ENCODE measurements at regions not wholly inside any gene's neighbourhood (a gene's known extent, or its start where the extent isn't known, plus 50 kb on each side); places are given as distances from the start of the nearest gene placed in this dataset.

DNA sequence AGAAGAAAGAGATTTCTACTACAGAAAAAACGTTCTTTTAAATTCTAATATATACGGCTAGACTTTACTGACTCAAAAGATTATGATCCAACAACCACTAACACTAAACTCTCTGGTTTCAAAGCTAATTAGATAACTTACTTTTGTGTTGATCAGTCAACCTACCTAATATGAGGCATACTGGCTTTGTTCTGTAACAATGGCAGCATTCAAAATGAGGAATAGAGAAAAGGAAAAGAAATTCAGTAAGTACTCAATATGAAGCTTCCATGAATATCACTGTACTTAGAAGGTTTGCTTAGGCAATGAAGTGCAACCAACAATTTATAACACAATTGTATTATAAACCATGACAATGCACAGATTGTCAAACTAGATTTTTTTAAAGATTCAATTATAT lies 430.5 kb upstream of the PMFBP1 start:
- H3K27me3 ChIP-seq: no peaks in the 10 kb centered on the region
- H3K27ac ChIP-seq: no peak overlapping the region
- DNase-seq (no peak), ATAC-seq (no peak)
- in situ Hi-C loops (cut with MboI; ENCODE audit: low sequenced_read_pairs in 4 of 4) (no loop called here), intact Hi-C loops (cut with DNase I; ENCODE audit: low total_unique reads) (no loop called here)
- no peak for TF ChIP-seq POLR2A (IDR thresholded peaks at IDR 0.05)
- TF ChIP-seq, protein P1, sequence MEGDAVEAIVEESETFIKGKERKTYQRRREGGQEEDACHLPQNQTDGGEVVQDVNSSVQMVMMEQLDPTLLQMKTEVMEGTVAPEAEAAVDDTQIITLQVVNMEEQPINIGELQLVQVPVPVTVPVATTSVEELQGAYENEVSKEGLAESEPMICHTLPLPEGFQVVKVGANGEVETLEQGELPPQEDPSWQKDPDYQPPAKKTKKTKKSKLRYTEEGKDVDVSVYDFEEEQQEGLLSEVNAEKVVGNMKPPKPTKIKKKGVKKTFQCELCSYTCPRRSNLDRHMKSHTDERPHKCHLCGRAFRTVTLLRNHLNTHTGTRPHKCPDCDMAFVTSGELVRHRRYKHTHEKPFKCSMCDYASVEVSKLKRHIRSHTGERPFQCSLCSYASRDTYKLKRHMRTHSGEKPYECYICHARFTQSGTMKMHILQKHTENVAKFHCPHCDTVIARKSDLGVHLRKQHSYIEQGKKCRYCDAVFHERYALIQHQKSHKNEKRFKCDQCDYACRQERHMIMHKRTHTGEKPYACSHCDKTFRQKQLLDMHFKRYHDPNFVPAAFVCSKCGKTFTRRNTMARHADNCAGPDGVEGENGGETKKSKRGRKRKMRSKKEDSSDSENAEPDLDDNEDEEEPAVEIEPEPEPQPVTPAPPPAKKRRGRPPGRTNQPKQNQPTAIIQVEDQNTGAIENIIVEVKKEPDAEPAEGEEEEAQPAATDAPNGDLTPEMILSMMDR (IDR thresholded peaks at IDR 0.05 in 4 of 5, conservative IDR thresholded peaks at IDR 0.05 in 1 of 5): no peak
- H3K4me1 ChIP-seq: no peaks in the 10 kb centered on the region
- H3K9me3 ChIP-seq: no peaks in the 10 kb centered on the region
- no peaks in the 10 kb centered on the region for H3K36me3 ChIP-seq
- no peak overlapping the region for H3K4me3 ChIP-seq

DNA sequence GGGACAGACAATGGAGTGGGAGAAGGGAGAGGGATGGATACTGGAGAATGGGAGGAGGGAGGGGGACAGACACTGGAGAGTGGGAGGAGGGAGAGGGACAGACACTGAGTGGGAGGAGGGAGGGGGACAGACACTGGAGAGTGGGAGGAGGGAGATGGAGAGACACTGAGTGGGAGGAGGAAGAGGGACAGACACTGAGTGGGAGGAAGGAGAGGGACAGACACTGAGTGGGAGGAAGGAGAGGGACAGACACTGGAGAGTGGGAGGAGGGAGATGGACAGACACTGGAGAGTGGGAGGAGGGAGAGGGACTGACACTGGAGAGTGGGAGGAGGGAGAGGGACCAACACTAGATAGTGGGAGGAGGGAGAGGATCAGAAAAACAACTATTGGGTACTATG lies 426.7 kb upstream of the PMFBP1 start:
- DNase-seq: no peak
- Histone ChIP-seq H3K4me3 (no peak overlapping the region), H3K27me3 (no peaks in the 10 kb centered on the region), H3K36me3 (no peaks in the 10 kb centered on the region), H3K9me3 (no peaks in the 10 kb centered on the region), H3K4me1 (no peaks in the 10 kb centered on the region), H3K27ac (no peak overlapping the region)
- intact Hi-C loops (cut with DNase I; ENCODE audit: low total_unique reads): no loop called here
- in situ Hi-C loops (cut with MboI; ENCODE audit: low sequenced_read_pairs in 4 of 4): no loop called here
- no peak for ATAC-seq
- no peak for TF ChIP-seq POLR2A (IDR thresholded peaks at IDR 0.05)
- TF ChIP-seq, protein P1 (IDR thresholded peaks at IDR 0.05 in 4 of 5, conservative IDR thresholded peaks at IDR 0.05 in 1 of 5): no peak

DNA sequence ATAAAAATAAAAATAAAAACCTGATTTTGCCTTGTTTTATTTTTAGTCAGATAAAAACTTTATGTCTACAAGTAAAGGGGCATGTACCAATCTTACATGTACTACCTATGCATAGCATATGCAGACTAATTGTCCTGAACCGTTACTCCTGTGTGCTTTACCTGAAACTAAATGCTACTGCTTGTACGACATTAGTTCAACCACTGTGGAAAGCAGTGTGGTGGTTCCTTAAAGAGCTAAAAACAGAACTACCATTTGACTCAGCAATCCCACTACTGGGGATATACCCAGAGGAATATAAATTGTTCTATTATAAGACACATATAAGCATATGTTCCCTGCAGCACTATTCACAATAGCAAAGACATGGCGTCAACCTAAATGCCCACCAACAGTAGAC lies 426.0 kb upstream of the PMFBP1 start:
- in situ Hi-C loops (cut with MboI; ENCODE audit: low sequenced_read_pairs in 4 of 4): no loop called here
- Histone ChIP-seq H3K9me3 (no peaks in the 10 kb centered on the region), H3K36me3 (no peaks in the 10 kb centered on the region), H3K27ac (no peak overlapping the region), H3K4me3 (no peak overlapping the region), H3K4me1 (no peaks in the 10 kb centered on the region), H3K27me3 (no peaks in the 10 kb centered on the region)
- ATAC-seq (no peak), DNase-seq (no peak)
- intact Hi-C loops (cut with DNase I; ENCODE audit: low total_unique reads): no loop called here
- TF ChIP-seq, protein P1 (IDR thresholded peaks at IDR 0.05 in 4 of 5, conservative IDR thresholded peaks at IDR 0.05 in 1 of 5): no peak
- TF ChIP-seq POLR2A (IDR thresholded peaks at IDR 0.05): no peak

DNA sequence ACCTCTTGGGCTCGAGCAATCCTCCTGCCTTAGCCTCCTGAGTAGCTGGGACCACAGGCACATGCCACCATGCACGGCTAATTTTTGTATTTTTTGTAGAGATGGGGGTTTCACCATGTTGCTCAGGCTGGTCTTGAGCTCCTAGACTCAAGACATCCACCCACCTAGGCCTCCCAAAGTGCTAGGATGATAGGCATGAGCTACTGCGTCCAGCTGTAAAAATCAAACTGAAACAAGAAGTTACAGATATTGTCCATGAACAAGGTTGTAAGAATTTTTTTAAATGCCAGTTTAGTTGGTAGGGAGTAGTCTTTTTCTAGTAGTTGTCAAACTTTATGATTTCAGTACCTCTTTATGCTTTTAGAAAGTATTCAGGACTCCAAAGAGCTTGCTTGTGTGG lies 424.4 kb upstream of the PMFBP1 start:
- no peak for DNase-seq
- H3K36me3 ChIP-seq: no peaks in the 10 kb centered on the region
- intact Hi-C loops (cut with DNase I; ENCODE audit: low total_unique reads) (no loop called here), in situ Hi-C loops (cut with MboI; ENCODE audit: low sequenced_read_pairs in 4 of 4) (no loop called here)
- no peaks in the 10 kb centered on the region for H3K4me1 ChIP-seq
- no peak for TF ChIP-seq POLR2A (IDR thresholded peaks at IDR 0.05)
- no peak overlapping the region for H3K27ac ChIP-seq
- H3K4me3 ChIP-seq: no peak overlapping the region
- no peak for ATAC-seq
- no peaks in the 10 kb centered on the region for H3K9me3 ChIP-seq
- no peaks in the 10 kb centered on the region for H3K27me3 ChIP-seq

DNA sequence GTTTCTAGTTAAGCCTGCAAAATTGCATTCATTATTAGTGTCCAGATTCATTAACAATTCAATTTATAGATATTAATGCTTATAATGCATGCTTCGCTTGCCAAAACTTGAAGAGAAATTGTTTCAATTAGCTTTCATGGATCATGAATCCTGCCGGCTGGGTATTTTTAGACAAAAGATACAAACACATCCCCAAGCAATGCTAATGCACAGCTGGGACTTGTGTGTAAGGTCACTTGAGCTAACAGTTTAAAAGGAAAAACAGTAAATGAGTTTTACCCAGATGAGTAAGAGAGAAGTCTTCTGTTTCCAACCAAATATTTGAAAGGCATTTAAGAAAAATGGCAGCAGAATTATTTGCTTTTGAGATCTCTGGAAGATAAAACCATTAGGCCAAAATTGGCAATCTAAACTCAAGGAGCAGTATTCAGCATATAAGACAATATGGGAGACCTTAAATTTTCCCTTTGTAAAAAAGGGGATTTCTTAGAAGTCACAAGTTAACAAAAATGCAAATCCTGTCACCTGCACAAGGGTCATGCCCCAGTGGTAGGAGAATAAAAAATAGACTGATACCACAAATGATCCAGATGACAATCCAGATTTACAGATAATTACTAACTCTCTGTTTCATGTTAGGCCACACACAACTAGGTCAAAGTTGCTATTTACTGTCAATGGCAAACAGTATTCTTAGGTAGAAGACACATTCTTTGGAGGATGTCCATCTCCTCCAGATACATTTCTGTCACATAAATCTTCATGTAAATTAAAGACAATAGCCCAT lies 418.4 kb upstream of the PMFBP1 start:
- Histone ChIP-seq H3K36me3 (no peaks in the 10 kb centered on the region), H3K9me3 (no peaks in the 10 kb centered on the region), H3K27me3 (no peaks in the 10 kb centered on the region), H3K4me1 (no peaks in the 10 kb centered on the region), H3K4me3 (no peak overlapping the region), H3K27ac (no peak overlapping the region)
- TF ChIP-seq POLR2A (IDR thresholded peaks at IDR 0.05): no peak
- TF ChIP-seq, protein P1 (IDR thresholded peaks at IDR 0.05 in 4 of 5, conservative IDR thresholded peaks at IDR 0.05 in 1 of 5): no peak
- intact Hi-C loops (cut with DNase I; ENCODE audit: low total_unique reads) (no loop called here), in situ Hi-C loops (cut with MboI; ENCODE audit: low sequenced_read_pairs in 4 of 4) (no loop called here)
- DNase-seq (no peak), ATAC-seq (no peak)
